Right renal cortex interstitium (tissue), 3 donors: ENCODE measurements at regions not wholly inside any gene's neighbourhood (a gene's known extent, or its start where the extent isn't known, plus 50 kb on each side); places are given as distances from the start of the nearest gene placed in this dataset.
"Not testable (repeated sequence)": the region's sequence is repeated elsewhere in the genome, so short reads cannot be mapped to it uniquely, and the experiment has no call there.

Source experiments
- DNase-seq, 3 donors: peaks; one replicate each; pipeline ENCODE4 v3.0.0-alpha.2; 2013; ENCODE audit warnings: low read depth in 3 of 3, low spot score in 2 of 3

- no peak for DNase-seq
Observed at GRCh38 chr12:94916663-94917062, 86.8 kb downstream of the NDUFA12 start.

GRCh38 chr12:94909663-94910062, 93.8 kb downstream of the NDUFA12 start:
- no peak for DNase-seq

- DNase-seq: not testable (repeated sequence)
Observed at GRCh38 chr12:94905749-94906148, 97.7 kb downstream of the NDUFA12 start.

- DNase-seq: no peak
Observed at GRCh38 chr12:94900496-94900895, 103.0 kb downstream of the NDUFA12 start.

GRCh38 chr12:94898388-94898787, 105.1 kb downstream of the NDUFA12 start:
- no peak for DNase-seq

GRCh38 chr12:94892544-94893267, 110.8 kb downstream of the NDUFA12 start:
- no peak for DNase-seq

- no peak for DNase-seq
Observed at GRCh38 chr12:94889445-94890210, 113.9 kb downstream of the NDUFA12 start.

GRCh38 chr12:94879542-94879941, 124.0 kb downstream of the NDUFA12 start:
- DNase-seq: no peak

GRCh38 chr12:94875525-94875924, 128.0 kb downstream of the NDUFA12 start:
- DNase-seq: no peak

- DNase-seq: no peak
Observed at GRCh38 chr12:94874518-94875302, 128.8 kb downstream of the NDUFA12 start.

GRCh38 chr12:94873734-94874517, 129.6 kb downstream of the NDUFA12 start:
- no peak for DNase-seq

GRCh38 chr12:94872971-94873733, 130.3 kb downstream of the NDUFA12 start:
- DNase-seq: no peak

GRCh38 chr12:94872671-94872970, 130.9 kb downstream of the NDUFA12 start:
- no peak for DNase-seq

- no peak for DNase-seq
Observed at GRCh38 chr12:94872007-94872653, 131.4 kb downstream of the NDUFA12 start.

- no peak for DNase-seq
Observed at GRCh38 chr12:94870511-94870910, 133.0 kb downstream of the NDUFA12 start.

- no peak for DNase-seq
Observed at GRCh38 chr12:94868161-94868560, 135.3 kb downstream of the NDUFA12 start.

GRCh38 chr12:94867066-94867855, 136.2 kb downstream of the NDUFA12 start:
- no peak for DNase-seq

- DNase-seq: no peak
Observed at GRCh38 chr12:94864987-94865386, 138.5 kb downstream of the NDUFA12 start.
